Activated CD4-positive, alpha-beta T cell treated with anti-CD3 and anti-CD28 coated beads for 24 hours (primary cell): ENCODE measurements at regions not wholly inside any gene's neighbourhood (a gene's known extent, or its start where the extent isn't known, plus 50 kb on each side); places are given as distances from the start of the nearest gene placed in this dataset.
"Not testable (repeated sequence)": the region's sequence is repeated elsewhere in the genome, so short reads cannot be mapped to it uniquely, and the experiment has no call there.

ENCODE experiments used
- DNase-seq, 2 donors: peaks; one replicate each; pipeline ENCODE4 v3.0.0-alpha.2; 2020; ENCODE audit warnings: low read depth in 2 of 2

GRCh38 chr6:144434308-144434990 is 149.3 kb downstream of the UTRN start:
- no peak for DNase-seq

- DNase-seq = no peak
Observed at GRCh38 chr6:144435602-144436426, 150.7 kb downstream of the UTRN start.

- DNase-seq = no peak
Observed at GRCh38 chr6:144437105-144437504, 152.0 kb downstream of the UTRN start.

- no peak for DNase-seq
Observed at GRCh38 chr6:144438103-144438502, 153.0 kb downstream of the UTRN start.

GRCh38 chr6:144439016-144439415 is 153.9 kb downstream of the UTRN start:
- DNase-seq = no peak

- not testable (repeated sequence) for DNase-seq
Observed at GRCh38 chr6:144441801-144442200, 156.7 kb downstream of the UTRN start.

- no peak for DNase-seq
Observed at GRCh38 chr6:144443157-144443556, 158.0 kb downstream of the UTRN start.

GRCh38 chr6:144447472-144447871 is 162.3 kb downstream of the UTRN start:
- no peak for DNase-seq

- DNase-seq = no peak
Observed at GRCh38 chr6:144449218-144449617, 164.1 kb downstream of the UTRN start.

GRCh38 chr6:144449911-144450597 is 164.9 kb downstream of the UTRN start:
- DNase-seq = no peak

- DNase-seq = no peak
Observed at GRCh38 chr6:144460327-144461095, 175.4 kb downstream of the UTRN start.

GRCh38 chr6:144462058-144462457 is 176.9 kb downstream of the UTRN start:
- DNase-seq = no peak

- DNase-seq = no peak
Observed at GRCh38 chr6:144466716-144467115, 181.6 kb downstream of the UTRN start.

GRCh38 chr6:144467172-144467762 is 182.1 kb downstream of the UTRN start:
- no peak for DNase-seq

- DNase-seq = no peak
Observed at GRCh38 chr6:144467921-144468320, 182.8 kb downstream of the UTRN start.

GRCh38 chr6:144468709-144469108 is 183.6 kb downstream of the UTRN start:
- peak in 1 of 2 donors; percentile 9 for DNase-seq

- DNase-seq = no peak
Observed at GRCh38 chr6:144469144-144469575, 184.0 kb downstream of the UTRN start.

- not testable (repeated sequence) for DNase-seq
Observed at GRCh38 chr6:144470201-144470600, 185.1 kb downstream of the UTRN start.

GRCh38 chr6:144471986-144472385 is 186.9 kb downstream of the UTRN start:
- no peak for DNase-seq

- DNase-seq = no peak
Observed at GRCh38 chr6:144474290-144474689, 189.2 kb downstream of the UTRN start.

- no peak for DNase-seq
Observed at GRCh38 chr6:144474904-144475303, 189.8 kb downstream of the UTRN start.
